ENCODE measurements at regions not wholly inside any gene's neighbourhood (a gene's known extent, or its start where the extent isn't known, plus 50 kb on each side); places are given as distances from the start of the nearest gene placed in this dataset.

- no peak overlapping the region for H3K23ac ChIP-seq (ENCODE audit: insufficient read length, low read depth, low read length)
- Mint-ChIP-seq H3K27ac (no peak overlapping the region), H3K36me3 (ENCODE audit: insufficient read depth in 1 of 3, low read depth in 3 of 3) (no peaks in the 10 kb centered on the region), H3K9me3 (no peaks in the 10 kb centered on the region; a peak in 1 of 5 replicates), H3K4me1 (peaks cover 4 to 6% of the 10 kb centered on the region in 2 experiments; a peak in 3 of 4 replicates), H3K4me3 (no peak overlapping the region), H3K27me3 (ENCODE audit: low read depth) (no peaks in the 10 kb centered on the region)
- H2AK5ac ChIP-seq (ENCODE audit: insufficient read length, low read length): no peak overlapping the region
- TF ChIP-seq CTCF (conservative IDR thresholded peaks at IDR 0.05): no peak
- H4K5ac ChIP-seq (ENCODE audit: insufficient read length, low read depth, low read length): no peak overlapping the region
- H3K27ac ChIP-seq (ENCODE audit: insufficient read length, low read depth, low read length): no peak overlapping the region
- no peak overlapping the region for H2BK120ac ChIP-seq (ENCODE audit: low read depth, low read length, poor library complexity, severe bottlenecking)
- no peaks in the 10 kb centered on the region for H3K9me3 ChIP-seq (ENCODE audit: control insufficient read depth, low read depth, low read length)
- no peak overlapping the region for H2BK20ac ChIP-seq (ENCODE audit: low read depth, low read length, poor library complexity, severe bottlenecking)
- no peaks in the 10 kb centered on the region for H3K79me2 ChIP-seq (ENCODE audit: insufficient read depth, low read length)
- no CpG with 5 or more reads among the region's 2 CpGs for WGBS (ENCODE audit: extremely low coverage, insufficient read length, low lambda C conversion rate)
- H3K79me1 ChIP-seq (ENCODE audit: insufficient read depth, low read depth, low read length, poor library complexity, severe bottlenecking): no peaks in the 10 kb centered on the region
- no peak overlapping the region for H3K14ac ChIP-seq (ENCODE audit: insufficient read depth, low read length)
- H2BK15ac ChIP-seq (ENCODE audit: low read depth, low read length): no peak overlapping the region
- no peak overlapping the region for H3K4ac ChIP-seq (ENCODE audit: low read depth, low read length)
- no peak overlapping the region for H3K9ac ChIP-seq (ENCODE audit: extremely low read depth, insufficient read length, low read length)
- H3K4me1 ChIP-seq (ENCODE audit: insufficient read depth, low read length): no peaks in the 10 kb centered on the region
- H3K56ac ChIP-seq (ENCODE audit: insufficient read length, low read depth, low read length): no peak overlapping the region
- H3K27me3 ChIP-seq (ENCODE audit: insufficient read depth, low read length): no peaks in the 10 kb centered on the region
- H3K23me2 ChIP-seq (ENCODE audit: insufficient read length, low read depth, low read length, poor library complexity, severe bottlenecking): no peaks in the 10 kb centered on the region
- H3K4me2 ChIP-seq (ENCODE audit: insufficient read depth, insufficient read length, low read length): no peak overlapping the region
- no peak overlapping the region for H2BK5ac ChIP-seq (ENCODE audit: insufficient read length, low read length)
- H2AFZ ChIP-seq (ENCODE audit: low read length): no peak overlapping the region
- no peak overlapping the region for H4K91ac ChIP-seq (ENCODE audit: insufficient read length, low read depth, low read length)
- H3T11ph ChIP-seq (ENCODE audit: low read length): no peak overlapping the region
- H4K8ac ChIP-seq (replicated peaks; ENCODE audit: insufficient read length, low read depth, low read length): no peak overlapping the region
- H2BK12ac ChIP-seq (ENCODE audit: insufficient read length, low read depth, low read length): no peak overlapping the region
- no peak overlapping the region for H3K18ac ChIP-seq (ENCODE audit: insufficient read length, low read depth, low read length)
- H4K20me1 ChIP-seq (ENCODE audit: control insufficient read depth, insufficient read depth, insufficient read length): no peaks in the 10 kb centered on the region
- DNase-seq: no peak
Measured at GRCh38 chr4:144494280-144494679, 151.7 kb upstream of the HHIP start.
